NCI-H226 (cell line): ENCODE measurements at regions not wholly inside any gene's neighbourhood (a gene's known extent, or its start where the extent isn't known, plus 50 kb on each side); places are given as distances from the start of the nearest gene placed in this dataset.

Experiments used
- DNase-seq: peaks from one replicate; pipeline ENCODE4 v3.0.0-alpha.2; 2015

- no peak for DNase-seq
Measured at GRCh38 chr7:46707973-46708372, 786.9 kb upstream of the IGFBP3 start.

DNA sequence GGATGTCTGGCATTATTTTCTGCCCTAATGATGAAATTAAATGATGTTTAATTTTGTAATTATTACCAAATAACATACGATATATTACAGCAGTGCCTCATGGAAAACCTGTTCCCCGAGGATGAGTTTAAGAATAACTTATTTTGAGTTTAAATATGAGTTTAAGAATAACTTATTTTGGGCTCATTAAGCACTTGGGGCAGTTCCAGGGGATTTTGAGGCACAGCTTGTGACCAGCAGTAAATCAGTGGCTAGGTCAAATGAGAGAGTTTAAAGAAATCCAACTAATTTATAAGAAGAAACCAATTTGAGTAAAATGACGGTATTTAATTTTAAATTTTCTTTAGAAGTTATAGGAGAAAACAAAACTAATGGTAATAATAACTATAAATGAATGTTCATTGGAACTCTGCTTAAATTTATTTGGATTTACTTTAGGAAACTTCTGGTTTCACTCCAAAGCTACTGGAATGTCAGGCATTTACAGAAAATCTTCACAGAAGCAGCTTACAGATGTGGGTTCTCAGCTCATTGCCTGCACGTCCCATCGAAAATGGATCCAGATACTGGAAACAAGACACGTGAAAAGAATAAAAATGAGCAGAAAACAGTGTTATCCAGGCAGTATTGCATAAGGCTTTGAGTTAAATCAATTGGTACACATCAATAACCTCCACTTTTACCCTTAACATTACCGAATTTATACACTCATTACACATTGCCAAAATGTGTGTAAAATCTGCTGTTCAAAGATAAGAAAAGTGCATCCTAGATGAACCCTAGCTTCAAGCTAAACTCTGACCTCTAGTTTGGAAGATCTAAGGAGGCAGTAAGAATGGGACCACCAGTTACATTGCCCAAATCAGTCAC is 784.5 kb upstream of the IGFBP3 start:
- no peak for DNase-seq

GRCh38 chr7:46696741-46697140 is 775.7 kb upstream of the IGFBP3 start:
- no peak for DNase-seq

- no peak for DNase-seq
Measured at GRCh38 chr7:46695051-46695708, 774.1 kb upstream of the IGFBP3 start.

- no peak for DNase-seq
Measured at GRCh38 chr7:46694058-46694457, 773.0 kb upstream of the IGFBP3 start.

- no peak for DNase-seq
Measured at GRCh38 chr7:46687203-46687602, 766.1 kb upstream of the IGFBP3 start.

- no peak for DNase-seq
Measured at GRCh38 chr7:46685051-46685450, 764.0 kb upstream of the IGFBP3 start.

DNA sequence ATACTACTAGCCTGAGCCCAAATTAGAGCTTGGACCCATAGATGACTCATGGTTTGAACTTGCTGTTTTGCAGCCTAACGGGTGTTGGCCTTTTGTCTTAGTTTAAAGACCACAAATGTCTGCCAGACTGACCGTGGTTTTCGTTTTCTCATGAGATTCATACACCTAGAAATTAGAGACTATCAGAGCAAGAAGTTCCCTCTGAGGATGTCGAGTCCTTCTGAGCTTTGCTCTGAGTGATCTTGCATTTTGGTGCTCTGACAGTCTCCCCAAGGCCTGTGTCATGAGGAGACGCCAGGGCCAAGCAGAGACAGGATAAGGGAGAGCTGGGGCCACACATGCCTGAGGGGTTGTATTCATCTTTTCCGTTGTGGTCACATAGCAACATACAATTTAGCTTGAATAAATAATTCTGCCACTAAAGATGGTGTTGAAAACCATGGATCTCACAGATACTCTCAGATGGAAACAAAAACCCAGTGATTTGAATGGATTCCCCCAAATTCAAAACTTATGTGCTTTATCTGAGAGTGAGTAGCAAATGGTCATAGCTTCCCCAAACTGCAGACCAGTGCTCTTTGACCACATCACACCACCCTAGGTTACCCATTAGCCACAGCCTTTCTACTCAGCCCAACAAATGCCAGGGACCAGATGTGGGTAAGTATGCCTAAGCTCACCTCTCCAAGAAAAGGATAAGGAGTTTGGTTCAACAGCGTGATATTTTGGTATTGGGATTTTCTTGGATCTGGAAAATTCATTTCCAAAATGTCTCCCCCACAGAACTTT is 762.0 kb upstream of the IGFBP3 start:
- peak; percentile 15 for DNase-seq

- DNase-seq, result no peak
Measured at GRCh38 chr7:46681865-46682503, 760.9 kb upstream of the IGFBP3 start.

- no peak for DNase-seq
Measured at GRCh38 chr7:46680147-46680546, 759.1 kb upstream of the IGFBP3 start.

GRCh38 chr7:46679671-46680070 is 758.6 kb upstream of the IGFBP3 start:
- DNase-seq, result no peak

DNA sequence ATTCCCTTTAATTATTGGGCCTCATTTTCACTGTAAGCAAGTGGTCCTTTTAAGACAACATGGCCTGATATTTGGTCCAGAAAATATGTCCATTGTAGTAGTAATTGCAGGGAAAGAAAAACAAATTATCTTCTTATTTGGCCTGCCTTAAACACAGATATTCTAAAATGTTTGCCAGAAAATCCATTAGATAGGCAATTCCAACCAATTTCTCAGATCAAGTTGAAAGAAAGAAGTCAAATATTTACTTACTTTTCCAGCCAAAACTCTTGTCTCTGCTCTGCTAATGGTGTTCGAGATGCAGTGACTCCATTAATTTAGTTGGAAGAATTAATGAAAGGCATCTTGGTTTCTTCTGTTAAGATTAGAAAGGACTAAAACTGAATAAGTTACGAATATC is 757.3 kb upstream of the IGFBP3 start:
- no peak for DNase-seq

GRCh38 chr7:46675456-46675855 is 754.4 kb upstream of the IGFBP3 start:
- no peak for DNase-seq

DNA sequence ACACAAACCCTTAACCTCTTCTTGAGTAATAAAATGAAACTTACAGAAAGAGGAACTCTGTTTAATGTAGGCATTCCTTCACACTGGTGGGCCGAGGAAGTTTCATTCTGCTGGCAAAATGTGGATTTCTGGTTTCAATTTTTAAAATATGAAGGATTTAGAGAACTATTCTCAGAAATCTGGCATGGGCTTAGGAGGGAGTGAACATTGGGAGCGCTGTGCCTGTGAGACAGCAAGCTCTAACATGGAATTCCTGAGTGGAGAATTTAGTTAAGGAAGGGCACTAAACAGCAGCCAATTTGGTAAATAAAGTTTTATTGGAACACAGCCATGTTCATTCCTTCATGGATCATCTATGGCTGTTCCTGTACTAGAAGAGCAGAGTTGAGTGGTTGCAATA is 751.8 kb upstream of the IGFBP3 start:
- DNase-seq, result no peak

DNA sequence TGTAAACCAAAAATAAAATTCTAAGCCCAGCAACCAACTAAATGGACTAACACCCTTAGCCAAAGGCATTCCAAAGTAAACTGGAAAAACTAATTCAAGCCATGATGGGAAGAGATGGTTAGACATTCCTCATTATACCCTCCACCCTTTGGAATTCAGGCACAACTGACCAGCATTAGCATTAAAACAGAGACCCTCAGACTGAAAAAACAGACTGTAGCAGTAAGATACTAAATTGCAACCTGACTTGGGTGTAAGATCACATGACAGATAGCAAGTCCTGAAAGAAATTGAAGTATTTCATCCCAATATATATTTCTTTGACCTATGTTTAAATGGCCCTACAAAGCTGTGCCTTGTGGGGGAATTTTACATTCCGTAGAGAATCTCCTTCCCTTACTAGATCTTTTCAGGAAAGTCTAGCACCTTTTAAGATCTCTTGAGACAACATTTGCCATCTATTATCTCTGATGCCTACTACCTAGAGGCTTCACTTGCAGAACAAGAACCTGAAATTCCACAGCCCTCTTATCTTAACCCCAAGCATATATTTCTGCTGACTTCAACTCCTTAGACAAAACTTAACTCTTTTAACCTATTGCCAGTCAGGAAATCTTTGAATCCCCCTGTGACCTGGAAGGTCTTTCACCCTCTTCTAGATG is 750.2 kb upstream of the IGFBP3 start:
- peak; percentile 9 for DNase-seq

- DNase-seq, result no peak
Measured at GRCh38 chr7:46669028-46669427, 748.0 kb upstream of the IGFBP3 start.

GRCh38 chr7:46664453-46664852 is 743.4 kb upstream of the IGFBP3 start:
- no peak for DNase-seq

- DNase-seq, result no peak
Measured at GRCh38 chr7:46663025-46663424, 742.0 kb upstream of the IGFBP3 start.

- no peak for DNase-seq
Measured at GRCh38 chr7:46661431-46661830, 740.4 kb upstream of the IGFBP3 start.

DNA sequence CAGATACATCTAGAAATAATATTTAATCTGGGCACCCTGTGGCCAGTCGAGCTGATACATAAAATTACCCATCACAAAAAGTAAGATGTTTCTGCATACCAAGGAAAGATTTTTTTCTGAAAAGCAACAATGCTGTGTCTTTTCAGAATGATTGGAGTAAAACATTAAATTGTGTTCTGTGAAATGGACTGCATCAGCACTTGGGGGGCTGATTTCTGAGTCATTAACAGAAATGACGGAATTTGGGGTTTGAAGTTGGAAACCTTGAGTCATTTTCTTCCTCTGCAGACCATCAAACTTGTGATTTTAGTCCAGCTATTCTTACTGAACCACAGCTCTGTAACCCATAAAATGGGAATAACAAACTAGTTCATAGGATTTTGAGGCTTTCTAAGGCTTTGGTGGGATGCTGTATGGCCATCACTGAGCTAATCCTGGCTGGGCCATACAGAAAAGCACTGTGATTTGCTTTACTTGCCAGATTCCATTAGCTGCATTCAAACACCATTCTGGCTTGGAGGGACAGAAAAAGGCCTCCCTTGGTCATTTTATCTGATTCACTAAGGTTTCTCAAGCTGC is 739.4 kb upstream of the IGFBP3 start:
- no peak for DNase-seq

DNA sequence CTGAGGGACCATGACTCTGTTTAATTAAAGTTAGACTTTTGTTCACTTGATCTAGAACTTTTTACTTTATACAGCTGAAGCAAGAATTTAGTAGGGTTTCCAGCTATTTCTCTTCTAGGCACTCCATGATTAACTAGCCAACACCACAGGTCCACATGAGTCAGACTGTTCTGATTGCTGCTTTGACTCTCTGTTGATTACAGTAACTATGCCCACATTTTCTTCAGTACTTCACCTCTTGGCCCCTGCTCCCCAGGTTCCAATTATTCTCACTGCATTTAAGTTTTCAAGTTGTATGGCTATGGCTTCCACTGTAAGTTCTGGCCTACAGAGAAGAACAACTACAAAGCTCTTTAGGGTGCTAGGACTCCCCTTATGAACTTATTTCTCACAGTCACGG is 737.2 kb upstream of the IGFBP3 start:
- peak; percentile 35 for DNase-seq
